Psoas muscle (tissue), 7 donors: ENCODE measurements at regions not wholly inside any gene's neighbourhood (a gene's known extent, or its start where the extent isn't known, plus 50 kb on each side); places are given as distances from the start of the nearest gene placed in this dataset.

Experiments used
- ATAC-seq, 4 donors: fragments of 200-7000 bp; cut with Tn5 transposase; one replicate each; pipeline ENCODE4 v1.9.1; 2020; ENCODE audit warnings: moderate library complexity in 3 of 4, mild to moderate bottlenecking in 2 of 4
- DNase-seq, 2 donors: peaks; one replicate each; pipeline ENCODE4 v3.0.0-alpha.2; 2020
- H3K27ac ChIP-seq: fragments of 200-600 bp; one replicate; pipeline ENCODE4 v1.8.0; 2022
- H3K27me3 ChIP-seq, 3 donors: fragments of 200-600 bp in 1 of 3; one replicate each; pipeline versions ENCODE4 v1.6.1 to v1.8.0; 2013 to 2022; ENCODE audit warnings: low read length in 2 of 3, mild to moderate bottlenecking in 2 of 3, moderate library complexity in 1 of 3; ENCODE audit not compliant: insufficient read depth in 3 of 3
- H3K36me3 ChIP-seq, 2 donors: fragments of 200-600 bp in 1 of 2; one replicate each; pipeline versions ENCODE4 v1.6.1 to v1.8.0; 2013 to 2022; ENCODE audit warnings: low read depth in 1 of 2, mild to moderate bottlenecking in 1 of 2, moderate library complexity in 1 of 2; ENCODE audit not compliant: insufficient read depth in 1 of 2
- H3K4me1 ChIP-seq: fragments of 200-600 bp; one replicate; pipeline ENCODE4 v1.8.0; 2022
- H3K4me3 ChIP-seq: fragments of 200-600 bp; one replicate; pipeline ENCODE4 v1.8.0; 2022; ENCODE audit warnings: mild to moderate bottlenecking
- H3K9me3 ChIP-seq: fragments of 200-600 bp; one replicate; pipeline ENCODE4 v1.8.0; 2022
- WGBS, 3 donors: extraction: QIAGEN DNeasy Blood & Tissue Kit; methylation state at CpG; one replicate each; pipeline versions ENCODE4 v1.1.6 to v1.1.7; 2013; 5-methylcytosine and 5-hydroxymethylcytosine counted together
- intact Hi-C, 2 donors: fragments of 100-400 bp; cut with DNase I; formaldehyde crosslinking; loops; one replicate each; pipeline versions ENCODE4 v1.11.0 to v1.14.2; 2022
- TF ChIP-seq, protein P1 (sequence below): fragments of 200-600 bp; IDR thresholded peaks from one replicate; pipeline ENCODE4 v1.8.0; 2022; ENCODE audit warnings: antibody characterized with exemption
- donor health status: healthy with polysubstance abuse.
- donor health status: DM: no; HTN: no; CAD: no; lungs with moderate emphysema.
- donor health status: Bipolar disorder and iron deficiency.
- donor health status: healthy.
- donor health status: DM: yes; HTN: yes; CAD: no.
- donor health status: DM: no; HTN: no; CAD: no.
- donor health status: DM: yes; HTN: yes; CAD: no.

- ATAC-seq: no peak
- TF ChIP-seq, protein P1, sequence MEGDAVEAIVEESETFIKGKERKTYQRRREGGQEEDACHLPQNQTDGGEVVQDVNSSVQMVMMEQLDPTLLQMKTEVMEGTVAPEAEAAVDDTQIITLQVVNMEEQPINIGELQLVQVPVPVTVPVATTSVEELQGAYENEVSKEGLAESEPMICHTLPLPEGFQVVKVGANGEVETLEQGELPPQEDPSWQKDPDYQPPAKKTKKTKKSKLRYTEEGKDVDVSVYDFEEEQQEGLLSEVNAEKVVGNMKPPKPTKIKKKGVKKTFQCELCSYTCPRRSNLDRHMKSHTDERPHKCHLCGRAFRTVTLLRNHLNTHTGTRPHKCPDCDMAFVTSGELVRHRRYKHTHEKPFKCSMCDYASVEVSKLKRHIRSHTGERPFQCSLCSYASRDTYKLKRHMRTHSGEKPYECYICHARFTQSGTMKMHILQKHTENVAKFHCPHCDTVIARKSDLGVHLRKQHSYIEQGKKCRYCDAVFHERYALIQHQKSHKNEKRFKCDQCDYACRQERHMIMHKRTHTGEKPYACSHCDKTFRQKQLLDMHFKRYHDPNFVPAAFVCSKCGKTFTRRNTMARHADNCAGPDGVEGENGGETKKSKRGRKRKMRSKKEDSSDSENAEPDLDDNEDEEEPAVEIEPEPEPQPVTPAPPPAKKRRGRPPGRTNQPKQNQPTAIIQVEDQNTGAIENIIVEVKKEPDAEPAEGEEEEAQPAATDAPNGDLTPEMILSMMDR: no peak
Measured at GRCh38 chrX:110413727-110414124, 55.1 kb downstream of the RTL9 start.

DNA sequence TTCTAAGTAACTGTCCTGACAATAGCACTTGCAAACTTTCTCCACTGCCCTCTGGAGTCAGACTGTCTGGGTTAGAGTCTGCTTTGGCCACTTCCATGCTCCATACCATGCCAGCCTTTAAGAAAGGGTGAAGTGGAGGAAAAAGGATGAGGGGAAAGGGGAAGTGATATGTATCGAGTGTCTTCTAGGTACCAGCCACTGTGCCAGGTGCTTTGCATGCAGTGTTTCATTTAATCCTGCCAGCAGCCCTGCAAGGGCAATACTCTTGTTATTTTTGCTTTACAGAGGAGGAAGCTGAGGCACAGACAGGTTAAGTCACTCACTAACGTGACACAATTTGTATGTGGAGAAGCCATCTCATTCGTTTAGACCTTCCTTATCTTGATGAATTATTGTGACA is 55.6 kb downstream of the RTL9 start:
- Histone ChIP-seq H3K9me3 (no peaks in the 10 kb centered on the region), H3K36me3 (no peaks in the 10 kb centered on the region), H3K27ac (no peak overlapping the region), H3K4me3 (no peak overlapping the region), H3K27me3 (peaks cover 0 to 18% (median 0%) of the 10 kb centered on the region in 3 donors), H3K4me1 (no peaks in the 10 kb centered on the region)
- intact Hi-C loops: loop anchor here in 1 of 2 donors (10.0 kb wide), 1 partner anchor 509 kb away; no protein-coding TSS in a partner anchor
- ATAC-seq: peak in 1 of 4 donors; percentile 13
- TF ChIP-seq, protein P1: no peak
- WGBS, 3 donors: 37 to 66% (median 37%) methylated on average over 3 of the region's 3 CpGs
- no peak for DNase-seq

More at GRCh38 chrX:110413727-110414124, 55.1 kb downstream of the RTL9 start:
- Histone ChIP-seq H3K4me3 (no peak overlapping the region), H3K27ac (no peak overlapping the region), H3K27me3 (peaks cover 0 to 20% (median 0%) of the 10 kb centered on the region in 3 donors), H3K36me3 (no peaks in the 10 kb centered on the region), H3K9me3 (no peaks in the 10 kb centered on the region), H3K4me1 (no peaks in the 10 kb centered on the region)
- WGBS, 3 donors: 95 to 100% (median 100%) methylated on average over 1 of the region's 1 CpG
- no peak for DNase-seq
- intact Hi-C loops: loop anchor here in 1 of 2 donors (10.0 kb wide), 1 partner anchor 509 kb away; no protein-coding TSS in a partner anchor

DNA sequence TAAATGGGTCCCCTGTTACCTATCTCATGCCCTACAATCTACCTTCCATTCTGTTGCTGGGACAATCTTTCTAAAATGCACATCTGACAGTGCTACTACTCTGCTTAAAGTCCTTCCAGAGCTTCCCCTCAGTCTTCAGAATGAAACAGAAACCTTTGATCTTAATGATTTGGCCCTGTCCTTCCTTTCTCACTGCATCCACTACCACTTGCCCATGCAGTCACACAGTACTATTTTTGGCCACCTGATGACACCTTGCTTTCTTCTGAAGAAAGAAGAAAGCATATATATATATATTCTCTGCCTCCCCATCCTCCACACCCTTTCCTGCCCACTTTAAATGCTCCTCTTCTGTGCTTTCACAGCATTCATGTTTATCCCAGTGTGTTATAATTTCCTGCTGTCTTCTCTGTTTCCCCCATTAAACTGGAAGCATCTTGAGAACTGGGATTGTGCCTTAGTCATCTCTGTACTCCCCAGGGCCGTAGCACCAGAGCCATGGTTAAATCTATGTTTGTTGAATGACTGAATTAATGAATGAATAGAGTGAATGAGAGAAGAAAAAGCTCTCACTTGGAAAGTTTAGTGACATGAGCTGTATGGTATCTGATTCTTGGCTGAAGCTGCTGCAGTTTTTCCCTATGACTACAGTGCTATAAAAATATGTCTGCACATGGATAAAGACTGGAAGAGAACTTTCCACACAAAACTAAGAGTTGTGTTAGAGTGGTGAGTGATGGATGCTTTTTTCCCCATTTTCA is 56.2 kb downstream of the RTL9 start:
- peak in 3 of 4 donors; percentile 30 to 44 (median 34) for ATAC-seq
- WGBS, 3 donors: 28 to 56% (median 32%) methylated on average over 1 of the region's 1 CpG
- intact Hi-C loops: loop anchor here in 1 of 2 donors (10.0 kb wide), 1 partner anchor 510 kb away; no protein-coding TSS in a partner anchor
- Histone ChIP-seq H3K36me3 (no peaks in the 10 kb centered on the region), H3K4me3 (no peak overlapping the region), H3K9me3 (no peaks in the 10 kb centered on the region), H3K4me1 (no peaks in the 10 kb centered on the region), H3K27me3 (peaks cover 0 to 12% (median 0%) of the 10 kb centered on the region in 3 donors), H3K27ac (no peak overlapping the region)
- TF ChIP-seq, protein P1: no peak
- no peak for DNase-seq

- WGBS, 3 donors: 61 to 79% (median 77%) methylated on average over 6 of the region's 6 CpGs
- TF ChIP-seq, protein P1: no peak
- no peak overlapping the region for H3K4me3 ChIP-seq
- H3K4me1 ChIP-seq: no peaks in the 10 kb centered on the region
- H3K36me3 ChIP-seq: no peaks in the 10 kb centered on the region
- intact Hi-C loops: loop anchor here in 1 of 2 donors (10.0 kb wide), 1 partner anchor 511 kb away; no protein-coding TSS in a partner anchor
- ATAC-seq: no peak
- H3K27ac ChIP-seq: no peak overlapping the region
- H3K27me3 ChIP-seq: peaks cover 0 to 12% (median 0%) of the 10 kb centered on the region in 3 donors
- no peaks in the 10 kb centered on the region for H3K9me3 ChIP-seq
- no peak for DNase-seq
Measured at GRCh38 chrX:110415440-110416170, 57.0 kb downstream of the RTL9 start.
